ENCODE measurements at regions not wholly inside any gene's neighbourhood (a gene's known extent, or its start where the extent isn't known, plus 50 kb on each side); places are given as distances from the start of the nearest gene placed in this dataset.
"Not testable (repeated sequence)": the region's sequence is repeated elsewhere in the genome, so short reads cannot be mapped to it uniquely, and the experiment has no call there.

- TF ChIP-seq CTCF (IDR thresholded peaks at IDR 0.05; ENCODE audit: unreplicated experiment): no peak
- Mint-ChIP-seq H3K9me3 (ENCODE audit: low read depth, unreplicated experiment) (peaks cover 3% of the 10 kb centered on the region), H3K27me3 (ENCODE audit: unreplicated experiment) (peaks cover 18% of the 10 kb centered on the region), H3K36me3 (ENCODE audit: insufficient read depth, unreplicated experiment) (no peaks in the 10 kb centered on the region), H3K4me1 (ENCODE audit: low read depth, unreplicated experiment) (no peaks in the 10 kb centered on the region), H3K4me3 (ENCODE audit: low read depth, unreplicated experiment) (no peak overlapping the region), H3K27ac (ENCODE audit: unreplicated experiment) (no peak overlapping the region)
- no peak for DNase-seq
- BruUV-seq (replicated peaks): no TSS peak
- CTCF ChIA-PET: no interaction called here
- intact Hi-C loops (cut with micrococcal nuclease; ENCODE audit: unreplicated experiment): no loop called here
These were observed 238.3 kb downstream of the GALC start for GRCh38 chr14:87754520-87755223.

- H3K36me3 Mint-ChIP-seq (ENCODE audit: insufficient read depth, unreplicated experiment): no peaks in the 10 kb centered on the region
- DNase-seq: no peak
- TF ChIP-seq CTCF (IDR thresholded peaks at IDR 0.05; ENCODE audit: unreplicated experiment): no peak
- H3K27ac Mint-ChIP-seq (ENCODE audit: unreplicated experiment): no peak overlapping the region
- peaks cover 3% of the 10 kb centered on the region for H3K9me3 Mint-ChIP-seq (ENCODE audit: low read depth, unreplicated experiment)
- BruUV-seq (replicated peaks): no TSS peak
- peaks cover 18% of the 10 kb centered on the region for H3K27me3 Mint-ChIP-seq (ENCODE audit: unreplicated experiment)
- no peak overlapping the region for H3K4me3 Mint-ChIP-seq (ENCODE audit: low read depth, unreplicated experiment)
- CTCF ChIA-PET: no interaction called here
- intact Hi-C loops (cut with micrococcal nuclease; ENCODE audit: unreplicated experiment): no loop called here
- H3K4me1 Mint-ChIP-seq (ENCODE audit: low read depth, unreplicated experiment): no peaks in the 10 kb centered on the region
These were observed 244.4 kb downstream of the GALC start for GRCh38 chr14:87748558-87748957.

GRCh38 chr14:87745507-87746118 is 247.4 kb downstream of the GALC start:
- BruUV-seq (replicated peaks): no TSS peak
- no peaks in the 10 kb centered on the region for H3K36me3 Mint-ChIP-seq (ENCODE audit: insufficient read depth, unreplicated experiment)
- peaks cover 8% of the 10 kb centered on the region for H3K27me3 Mint-ChIP-seq (ENCODE audit: unreplicated experiment)
- CTCF ChIA-PET: interaction anchor here (0.8 to 1.4 kb wide), 5 partner anchors 12 to 153 kb away, joined by 3 to 9 read pairs (median 3); no protein-coding TSS in a partner anchor
- H3K4me1 Mint-ChIP-seq (ENCODE audit: low read depth, unreplicated experiment): no peaks in the 10 kb centered on the region
- DNase-seq: peak; percentile 44
- peak; percentile 42 for TF ChIP-seq CTCF (IDR thresholded peaks at IDR 0.05; ENCODE audit: unreplicated experiment)
- no peak overlapping the region for H3K27ac Mint-ChIP-seq (ENCODE audit: unreplicated experiment)
- no peak overlapping the region for H3K4me3 Mint-ChIP-seq (ENCODE audit: low read depth, unreplicated experiment)
- no peaks in the 10 kb centered on the region for H3K9me3 Mint-ChIP-seq (ENCODE audit: low read depth, unreplicated experiment)
- intact Hi-C loops (cut with micrococcal nuclease; ENCODE audit: unreplicated experiment): loop anchor here (1.0 kb wide), 1 partner anchor 151 kb away; no protein-coding TSS in a partner anchor

- DNase-seq; H3K9me3 Mint-ChIP-seq (ENCODE audit: low read depth, unreplicated experiment); H3K27ac Mint-ChIP-seq (ENCODE audit: unreplicated experiment); H3K4me3 Mint-ChIP-seq (ENCODE audit: low read depth, unreplicated experiment); BruUV-seq (replicated peaks); H3K36me3 Mint-ChIP-seq (ENCODE audit: insufficient read depth, unreplicated experiment); H3K27me3 Mint-ChIP-seq (ENCODE audit: unreplicated experiment); intact Hi-C loops (cut with micrococcal nuclease; ENCODE audit: unreplicated experiment); H3K4me1 Mint-ChIP-seq (ENCODE audit: low read depth, unreplicated experiment): not testable (repeated sequence)
- CTCF ChIA-PET: interaction anchor here (0.6 kb wide), 1 partner anchor 206 kb away, joined by 3 read pairs; no protein-coding TSS in a partner anchor
These were observed 258.2 kb downstream of the GALC start for GRCh38 chr14:87734577-87735360.

- H3K27ac Mint-ChIP-seq (ENCODE audit: unreplicated experiment); DNase-seq; H3K27me3 Mint-ChIP-seq (ENCODE audit: unreplicated experiment); H3K4me1 Mint-ChIP-seq (ENCODE audit: low read depth, unreplicated experiment); H3K9me3 Mint-ChIP-seq (ENCODE audit: low read depth, unreplicated experiment); BruUV-seq (replicated peaks); H3K36me3 Mint-ChIP-seq (ENCODE audit: insufficient read depth, unreplicated experiment); intact Hi-C loops (cut with micrococcal nuclease; ENCODE audit: unreplicated experiment); H3K4me3 Mint-ChIP-seq (ENCODE audit: low read depth, unreplicated experiment): not testable (repeated sequence)
- CTCF ChIA-PET: interaction anchor here (0.7 to 0.9 kb wide), 2 partner anchors 12 to 685 kb away, joined by 3 to 4 read pairs; no protein-coding TSS in a partner anchor
These were observed 259.9 kb downstream of the GALC start for GRCh38 chr14:87733115-87733514.

All from Calu3 (cell line).